Islet of Langerhans (tissue), 1 donor: ENCODE measurements at regions not wholly inside any gene's neighbourhood (a gene's known extent, or its start where the extent isn't known, plus 50 kb on each side); places are given as distances from the start of the nearest gene placed in this dataset.
"Not testable (repeated sequence)": the region's sequence is repeated elsewhere in the genome, so short reads cannot be mapped to it uniquely, and the experiment has no call there.

Source experiments
- FAIRE-seq: peaks from one replicate; lab custom pipeline; 2011; peaks lifted over from hg19 to GRCh38; lab: Jason Lieb, UNC

DNA sequence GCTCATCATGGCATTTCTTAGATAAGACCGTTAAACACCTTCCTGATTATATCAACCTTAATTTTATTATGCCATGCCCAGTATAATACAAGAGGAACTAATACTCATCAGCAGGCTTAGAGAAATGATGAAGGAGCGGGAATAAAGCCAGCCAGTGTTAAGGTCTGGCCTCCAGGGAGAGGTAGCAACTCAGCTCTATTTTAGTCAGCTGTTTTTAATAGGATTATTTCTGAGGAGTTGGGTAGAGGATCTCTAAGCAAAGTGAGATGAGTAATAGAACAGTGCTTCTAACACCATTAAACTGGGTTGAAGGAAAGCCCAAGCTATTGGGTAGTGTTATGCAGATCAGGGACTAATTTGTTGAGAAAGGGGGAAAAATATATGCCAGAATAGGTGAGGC lies 921.5 kb downstream of the TTLL7 start:
- FAIRE-seq: no peak

DNA sequence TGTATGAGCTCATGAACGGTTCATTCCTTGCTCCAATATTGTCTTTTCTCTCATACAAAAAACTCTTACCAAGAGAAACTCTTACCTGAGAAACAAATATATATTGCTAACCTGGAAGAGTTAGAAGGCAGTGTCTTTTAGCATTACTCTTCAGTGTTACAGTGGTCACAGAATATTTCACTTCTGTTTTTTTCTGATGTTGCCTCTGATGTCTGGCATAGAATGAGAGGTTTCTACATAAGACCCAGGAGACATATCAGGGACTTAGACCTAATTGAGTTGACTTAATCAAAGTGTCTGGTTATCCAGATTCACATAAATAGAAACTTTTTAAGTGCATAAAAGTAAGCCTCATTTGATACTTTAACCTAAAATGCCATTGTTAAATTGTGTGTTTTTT lies 923.8 kb downstream of the TTLL7 start:
- FAIRE-seq: no peak

DNA sequence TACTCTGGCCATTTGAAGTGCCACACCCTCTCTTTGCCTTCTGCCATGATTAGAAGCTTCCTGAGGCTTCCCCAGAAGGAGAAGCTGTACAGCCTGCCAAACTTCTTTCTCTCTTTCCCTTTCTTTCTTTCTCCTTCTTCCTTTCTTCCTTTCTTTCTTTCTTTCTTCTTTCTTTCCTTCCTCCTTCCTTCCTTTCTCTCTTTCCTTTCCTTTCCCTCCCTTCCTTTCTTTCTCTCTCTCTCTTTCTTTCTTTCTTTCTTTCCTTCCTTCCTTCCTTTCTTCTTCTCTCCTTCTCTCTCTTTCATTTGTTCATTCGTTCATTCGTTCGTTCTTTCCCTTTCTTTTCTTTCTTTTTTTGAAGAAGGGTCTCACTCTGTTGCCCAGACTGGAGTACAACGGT lies 931.0 kb downstream of the TTLL7 start:
- no peak for FAIRE-seq

DNA sequence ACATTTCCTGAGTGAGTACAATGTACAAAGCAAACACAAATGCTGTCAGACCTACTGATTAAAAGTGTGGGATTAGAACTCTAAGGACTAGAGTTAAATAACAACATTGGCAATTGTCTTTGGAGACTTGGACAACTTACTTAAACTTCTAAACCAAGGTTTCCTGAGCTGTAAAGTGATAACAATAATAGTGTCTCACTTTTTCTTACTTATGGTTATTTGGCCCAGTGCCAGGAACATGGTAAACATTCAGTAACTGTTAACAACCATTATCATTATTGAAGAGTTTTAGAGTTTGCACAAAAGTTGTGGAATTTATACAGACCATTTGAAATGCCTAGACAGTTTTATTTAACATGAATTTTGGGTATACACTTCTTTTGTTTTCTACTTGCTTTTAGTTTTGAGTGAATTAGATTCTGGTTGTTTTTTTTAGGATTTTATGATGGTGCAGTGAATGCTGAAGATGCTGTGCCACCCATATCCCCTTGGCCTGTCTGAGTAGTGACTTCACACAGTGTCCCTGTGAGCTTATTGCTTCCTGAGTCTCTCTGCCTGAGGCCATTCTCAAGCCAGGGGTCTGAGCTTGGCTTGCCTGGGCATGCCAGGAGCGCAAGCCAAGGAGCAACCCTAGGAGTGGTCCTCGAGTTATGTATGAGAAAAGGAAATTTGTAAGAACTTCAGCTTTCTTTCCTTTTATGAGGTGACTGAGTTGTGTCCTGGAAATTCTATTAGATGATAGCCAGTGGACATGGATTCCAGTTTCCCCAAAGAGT lies 932.8 kb downstream of the TTLL7 start:
- FAIRE-seq: no peak

DNA sequence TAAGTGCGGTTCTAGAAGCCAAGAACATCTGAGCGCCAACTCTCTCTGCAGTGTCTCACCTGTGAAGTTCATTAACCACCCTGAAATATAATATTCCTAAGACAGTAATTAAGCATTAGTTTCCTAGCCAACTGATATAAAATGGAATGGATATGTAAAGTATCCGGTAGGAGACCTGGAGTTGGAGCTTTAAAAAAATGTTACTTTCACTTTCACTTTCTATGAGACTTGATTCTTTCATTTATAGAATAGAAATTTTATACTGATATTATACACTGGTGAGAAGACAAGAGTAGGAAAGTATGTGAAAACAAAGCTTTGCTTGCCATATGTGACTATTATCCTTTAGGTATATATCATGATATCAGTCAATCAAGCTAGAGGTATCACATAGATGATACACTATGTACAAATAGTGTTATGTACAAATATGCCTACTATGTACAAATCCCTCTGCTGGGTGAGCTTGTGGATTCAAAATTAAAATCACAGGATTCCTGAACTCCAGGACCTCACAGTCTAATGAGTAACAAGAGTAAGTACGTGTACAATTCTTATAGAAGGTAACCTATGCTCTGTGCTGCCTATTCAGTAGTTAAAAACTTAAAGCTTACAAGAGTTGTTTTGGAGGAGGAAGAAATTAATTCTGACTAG lies 934.2 kb downstream of the TTLL7 start:
- peak; percentile 43 for FAIRE-seq

DNA sequence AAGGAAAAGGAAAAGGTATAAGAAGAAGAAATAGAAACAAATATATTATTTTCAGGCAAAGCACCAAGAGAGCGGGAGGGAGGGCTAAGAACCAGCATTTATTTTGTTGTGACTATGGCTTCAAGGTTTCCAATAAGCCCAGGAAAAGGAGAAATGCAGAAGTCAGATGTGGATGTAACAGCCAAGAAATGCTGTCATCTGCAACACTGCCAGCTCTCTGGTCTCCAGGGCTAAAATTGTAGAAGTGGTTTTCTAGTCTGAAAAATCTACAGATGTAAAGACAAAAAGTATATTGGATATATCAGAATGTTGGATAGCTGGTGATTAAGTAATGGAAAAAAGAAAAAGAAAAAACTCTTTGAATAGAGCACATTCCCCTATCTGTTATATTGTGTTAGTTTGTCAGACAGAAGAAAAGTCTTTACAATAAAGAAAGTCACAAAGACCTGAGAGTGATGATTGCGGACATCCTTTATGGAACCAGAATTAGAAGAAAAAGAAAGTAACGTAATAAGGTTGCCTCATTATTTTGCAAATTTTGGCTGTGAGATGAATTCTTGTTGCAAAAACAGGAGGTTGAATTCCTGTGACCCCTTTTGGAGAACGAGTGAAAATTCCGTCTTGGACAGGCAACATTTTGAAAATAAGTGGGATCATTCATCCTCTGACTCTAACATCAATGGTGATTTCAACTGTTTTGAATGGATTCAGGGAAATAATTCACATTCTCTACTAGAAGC lies 938.1 kb downstream of the TTLL7 start:
- FAIRE-seq: no peak

DNA sequence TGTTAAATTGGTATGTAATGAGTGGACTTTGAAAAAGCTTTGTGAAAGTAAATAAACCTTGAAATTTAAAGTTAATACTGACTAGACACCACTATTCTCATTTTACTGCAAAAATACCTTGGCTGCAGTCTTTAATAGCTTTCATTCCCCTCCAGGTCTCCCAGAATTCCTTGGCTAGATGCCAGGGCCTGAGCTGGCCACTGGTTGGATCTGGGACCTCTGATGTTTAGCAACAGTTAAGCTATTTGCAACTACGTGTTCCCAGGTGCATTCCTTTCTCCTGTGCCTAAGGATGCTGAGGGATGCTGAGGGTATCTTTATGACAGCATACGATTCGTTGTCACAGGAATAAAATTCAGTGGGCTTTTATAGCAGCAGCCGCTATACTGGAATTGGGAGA lies 938.7 kb downstream of the TTLL7 start:
- FAIRE-seq: no peak

DNA sequence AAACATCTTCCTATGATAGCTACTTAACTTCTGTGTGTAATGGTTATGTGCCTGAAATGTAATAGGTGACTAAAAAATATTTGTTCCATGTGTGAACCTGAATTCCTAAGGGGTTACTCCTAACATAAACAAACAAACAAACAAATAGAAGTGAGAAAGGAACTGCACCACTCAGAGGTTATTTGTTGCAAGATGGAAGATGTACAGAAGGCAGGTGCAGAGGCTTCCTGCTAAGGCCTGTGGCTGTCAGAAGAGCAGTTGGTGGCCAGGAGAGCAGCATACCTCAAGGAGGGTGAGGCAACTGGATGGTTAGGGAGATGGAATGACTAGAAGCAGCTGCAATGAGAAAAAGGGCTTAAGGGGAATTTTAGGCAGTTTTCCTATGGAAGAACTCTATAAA lies 940.6 kb downstream of the TTLL7 start:
- FAIRE-seq: no peak

DNA sequence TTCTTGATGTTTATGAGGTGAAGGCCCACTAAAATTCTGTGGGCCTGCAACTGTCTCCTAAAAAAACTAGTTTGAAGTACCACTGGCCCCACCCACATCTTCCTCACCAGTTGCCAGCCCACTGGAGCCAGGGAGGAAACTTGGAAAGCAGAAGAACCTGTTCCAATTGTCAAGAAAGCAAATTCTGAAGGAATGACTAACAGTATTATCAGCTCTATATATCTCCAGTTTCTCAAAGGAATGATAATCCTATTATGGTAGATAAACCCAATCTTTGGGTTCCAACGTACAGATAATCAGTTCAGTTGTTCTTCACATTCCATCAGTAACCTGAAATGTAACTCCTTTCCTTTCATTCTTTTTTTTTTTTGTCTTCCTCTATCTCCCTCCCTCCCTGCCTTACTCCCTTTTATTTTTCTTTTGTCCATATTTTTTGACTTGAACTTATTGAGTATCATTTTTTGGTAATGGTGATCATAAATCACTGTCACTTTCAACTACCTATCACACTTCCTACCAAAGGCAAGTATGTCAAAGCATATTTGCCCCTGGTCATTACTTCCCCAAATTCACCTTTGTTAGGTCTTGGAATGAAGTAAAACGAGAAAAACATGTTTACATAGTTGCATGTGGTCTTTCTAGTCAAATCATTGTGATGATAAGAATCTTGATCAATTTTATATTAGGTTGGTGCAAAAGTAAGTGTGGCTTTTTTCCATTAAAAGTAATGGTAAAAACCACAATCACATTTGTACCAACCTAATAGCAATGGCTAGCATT lies 943.4 kb downstream of the TTLL7 start:
- no peak for FAIRE-seq

DNA sequence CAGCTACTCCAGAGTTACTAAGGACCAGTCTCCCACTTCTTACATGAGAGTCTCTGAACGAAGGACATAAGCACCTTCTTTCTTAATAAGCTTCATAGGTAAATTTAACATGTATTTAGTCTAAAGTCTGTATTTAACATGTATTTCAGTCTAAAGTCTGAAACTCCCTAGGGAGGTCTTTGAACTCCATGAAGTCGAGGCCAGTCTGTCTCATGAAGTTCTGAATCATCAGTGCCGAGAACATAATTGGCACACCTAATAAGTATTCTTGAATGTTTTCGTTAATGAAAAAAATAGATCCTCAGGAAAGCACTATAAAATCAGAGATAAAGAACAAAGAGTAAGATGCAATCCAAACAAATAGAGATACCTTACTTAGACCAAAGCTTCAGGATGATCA lies 945.5 kb downstream of the TTLL7 start:
- no peak for FAIRE-seq

DNA sequence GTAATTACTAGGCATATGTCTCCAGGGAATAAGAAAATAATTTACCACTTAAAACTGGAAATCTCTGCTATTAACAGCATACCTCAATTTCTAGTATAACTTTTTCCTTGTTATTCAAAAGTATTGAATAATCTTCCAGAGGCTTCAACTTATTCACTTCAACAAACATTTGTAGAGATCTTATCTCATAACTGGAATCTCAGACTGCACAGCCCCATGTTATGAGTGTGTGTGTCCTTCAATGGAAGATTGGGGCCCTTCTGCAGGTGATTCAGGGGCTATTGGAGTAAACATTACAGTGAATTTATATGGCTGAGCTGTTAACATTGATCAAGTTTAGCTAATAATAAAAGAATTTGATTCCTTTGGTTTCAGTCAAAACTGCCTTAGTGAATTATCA lies 946.1 kb downstream of the TTLL7 start:
- no peak for FAIRE-seq

DNA sequence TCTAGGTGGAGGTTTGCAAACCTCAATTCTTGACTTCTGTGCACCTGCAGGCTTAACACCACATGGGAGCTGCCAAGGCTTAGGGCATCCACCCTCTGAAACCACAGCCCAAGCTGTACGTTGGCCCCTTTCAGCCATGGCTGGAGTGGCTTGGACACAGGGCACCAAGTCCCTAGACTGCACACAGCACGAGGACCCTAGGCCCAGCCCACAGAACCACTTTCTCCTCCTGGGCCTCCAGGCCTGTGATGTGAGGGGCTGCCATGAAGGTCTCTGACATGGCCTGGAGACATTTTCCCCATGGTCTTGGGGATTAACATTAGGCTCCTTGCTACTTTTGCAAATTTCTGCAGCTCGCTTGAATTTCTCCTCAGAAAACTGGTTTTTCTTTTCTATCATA lies 947.9 kb downstream of the TTLL7 start:
- not testable (repeated sequence) for FAIRE-seq

DNA sequence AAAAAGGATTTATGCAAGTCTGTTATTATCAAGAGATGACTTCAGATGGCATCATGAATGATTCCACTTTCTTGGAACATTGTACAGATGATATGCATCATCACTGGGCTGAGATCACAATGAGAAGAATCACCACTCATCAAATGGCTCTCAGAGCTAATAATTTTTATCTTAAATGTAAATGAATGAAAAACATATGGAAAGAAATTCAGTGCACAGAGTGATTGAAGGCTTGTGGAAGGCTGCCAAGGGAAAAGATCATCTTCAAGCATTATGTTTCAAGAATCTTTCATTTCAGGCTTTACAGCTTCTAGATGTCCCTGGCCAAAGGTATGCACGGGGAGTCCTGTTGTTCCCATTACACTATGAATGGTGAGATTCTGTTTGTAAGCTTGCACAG lies 955.7 kb downstream of the TTLL7 start:
- no peak for FAIRE-seq

DNA sequence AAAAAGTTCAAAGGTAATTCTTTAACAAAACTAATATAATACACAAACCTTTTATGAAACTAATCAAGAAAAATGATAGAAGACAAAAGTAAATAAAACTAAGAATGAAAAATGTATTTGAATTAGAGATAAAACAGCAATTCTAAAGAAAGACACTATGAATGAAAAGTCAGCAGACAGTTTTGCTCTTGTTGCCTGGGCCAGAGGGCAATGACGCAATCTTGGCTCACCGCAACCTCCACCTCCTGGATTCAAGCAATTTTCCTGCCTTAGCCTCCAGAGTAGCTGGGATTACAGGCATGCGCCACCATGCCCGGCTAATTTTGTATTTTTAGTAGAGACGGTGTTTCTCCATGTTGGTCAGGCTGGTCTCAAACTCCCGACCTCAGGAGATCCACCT lies 959.8 kb downstream of the TTLL7 start:
- FAIRE-seq: not testable (repeated sequence)

DNA sequence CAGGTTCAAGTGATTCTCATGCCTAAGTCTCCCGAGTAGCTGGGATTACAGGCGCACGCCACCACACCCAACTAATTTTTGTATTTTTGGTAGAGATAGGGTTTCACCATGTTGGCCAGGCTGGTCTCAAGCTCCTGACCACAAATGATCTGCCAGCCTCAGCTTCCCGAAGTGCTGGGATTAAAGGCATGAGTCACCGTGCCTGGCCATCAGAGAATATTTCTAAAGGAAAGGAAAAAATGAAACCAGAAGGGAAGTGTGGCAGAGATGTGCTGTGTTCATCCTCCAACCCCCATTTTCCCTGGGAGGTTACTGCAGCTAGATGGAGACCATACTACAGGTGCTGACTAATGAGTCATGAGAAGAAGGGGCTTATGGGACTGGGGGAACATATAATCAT lies 964.1 kb downstream of the TTLL7 start:
- FAIRE-seq: no peak

DNA sequence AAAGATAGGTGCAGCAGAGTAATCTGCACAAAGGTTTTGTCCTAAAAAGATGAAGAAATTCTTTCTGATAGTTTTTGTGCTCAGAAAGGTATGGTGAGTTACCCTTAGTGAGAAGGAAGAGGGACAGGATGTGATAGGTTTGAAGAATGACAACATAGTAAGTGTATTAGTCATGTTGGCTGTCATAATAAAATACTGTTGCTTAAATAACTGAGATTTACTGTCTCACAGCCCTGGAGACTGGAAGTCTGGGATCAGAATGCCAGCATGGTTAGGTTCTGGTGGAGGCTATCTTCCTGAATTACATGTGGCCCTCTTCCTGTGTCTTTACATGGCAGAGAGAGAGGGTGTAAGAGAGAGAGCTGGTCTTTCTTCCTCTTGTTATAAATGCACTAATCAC lies 965.2 kb downstream of the TTLL7 start:
- no peak for FAIRE-seq

DNA sequence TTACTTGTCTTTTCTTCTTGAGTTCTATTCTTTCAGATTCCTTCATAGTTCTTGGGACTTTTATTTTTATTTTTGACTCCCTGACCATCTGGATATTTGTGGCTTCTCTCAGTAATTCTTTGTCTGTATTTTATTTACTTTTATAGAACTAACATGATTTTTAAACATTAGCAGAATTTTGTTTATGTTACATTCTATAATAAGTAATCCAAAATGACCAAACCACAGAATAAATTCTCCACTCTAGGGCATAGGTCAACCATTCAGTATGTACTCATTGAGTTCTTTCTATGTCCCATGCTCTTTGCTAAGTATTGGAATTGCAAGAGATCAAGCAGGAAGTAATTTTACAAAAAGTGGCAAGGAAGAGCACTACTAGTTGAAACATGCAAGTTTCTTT lies 969.0 kb downstream of the TTLL7 start:
- FAIRE-seq: no peak

DNA sequence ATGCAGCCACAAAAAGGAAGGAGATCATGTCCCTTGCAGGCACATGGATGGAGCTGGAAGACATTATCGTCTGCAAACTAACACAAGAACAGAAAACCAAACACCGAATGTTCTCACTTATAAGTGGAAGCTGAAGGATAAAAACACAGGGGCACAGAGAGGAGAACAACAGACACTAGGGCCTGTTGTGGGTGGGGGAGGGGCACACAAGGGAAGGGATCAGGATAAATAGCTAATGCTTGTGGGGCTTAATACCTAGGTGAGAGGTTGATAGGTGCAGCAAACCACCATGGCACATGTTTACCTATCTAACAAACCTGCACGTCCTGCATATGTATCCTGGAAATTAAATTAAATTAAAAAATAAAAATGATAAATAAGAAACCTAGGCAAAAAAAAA lies 969.9 kb downstream of the TTLL7 start:
- FAIRE-seq: no peak

DNA sequence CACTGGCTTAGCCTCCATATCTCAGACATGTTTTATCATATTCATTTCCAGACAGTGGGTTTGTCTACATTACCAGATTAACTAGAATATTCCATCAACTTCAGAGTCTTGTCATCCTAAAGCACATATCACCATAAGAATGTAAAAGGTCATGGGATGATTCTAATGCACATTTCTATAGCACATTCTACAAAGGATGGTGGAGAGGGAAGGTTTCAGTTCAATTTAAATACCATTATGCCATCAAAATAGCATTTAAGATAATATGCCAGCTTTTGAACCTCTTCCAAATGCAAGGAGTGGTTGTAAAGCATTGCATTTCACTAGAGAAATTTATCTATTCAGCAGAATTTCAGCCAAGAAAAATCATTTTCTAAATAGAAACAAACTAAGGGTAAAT lies 970.5 kb downstream of the TTLL7 start:
- FAIRE-seq: no peak

DNA sequence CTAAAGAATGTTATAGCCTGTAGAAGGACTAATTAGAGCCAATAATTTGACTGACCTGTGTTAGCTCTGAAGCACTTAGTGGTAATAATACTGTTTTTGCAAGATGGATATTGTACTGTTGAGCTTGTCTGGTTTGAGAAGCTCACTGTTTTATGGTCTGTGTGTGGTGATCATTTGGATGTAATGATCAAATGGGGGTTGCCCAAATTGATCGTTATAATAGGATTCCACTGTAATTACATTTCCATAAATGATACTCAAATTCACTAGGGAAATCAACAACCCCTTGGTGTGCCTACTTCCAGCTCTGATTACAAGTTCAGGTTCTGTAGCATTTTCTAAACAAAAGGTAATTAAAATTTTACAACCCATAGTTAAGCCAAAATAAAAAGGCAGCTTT lies 971.4 kb downstream of the TTLL7 start:
- FAIRE-seq: no peak

DNA sequence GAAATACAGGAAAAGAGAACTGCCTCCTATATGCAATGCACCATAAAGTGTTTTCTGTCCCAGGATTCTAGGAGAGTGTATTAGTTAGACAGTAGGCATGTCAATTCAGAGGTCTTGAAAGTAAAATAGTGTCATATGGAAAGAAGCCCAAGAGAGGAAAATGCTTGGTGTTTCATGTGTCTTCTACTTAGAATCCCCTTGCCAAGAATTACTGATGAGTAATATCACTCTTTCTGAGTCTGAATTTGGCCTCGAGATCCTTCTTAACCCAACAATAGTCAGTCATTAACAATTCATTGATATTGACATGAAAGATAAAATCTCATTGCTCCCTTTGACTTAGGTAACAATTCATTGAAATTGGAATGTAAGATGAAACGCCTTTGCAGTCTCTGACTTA lies 972.2 kb downstream of the TTLL7 start:
- FAIRE-seq: no peak

DNA sequence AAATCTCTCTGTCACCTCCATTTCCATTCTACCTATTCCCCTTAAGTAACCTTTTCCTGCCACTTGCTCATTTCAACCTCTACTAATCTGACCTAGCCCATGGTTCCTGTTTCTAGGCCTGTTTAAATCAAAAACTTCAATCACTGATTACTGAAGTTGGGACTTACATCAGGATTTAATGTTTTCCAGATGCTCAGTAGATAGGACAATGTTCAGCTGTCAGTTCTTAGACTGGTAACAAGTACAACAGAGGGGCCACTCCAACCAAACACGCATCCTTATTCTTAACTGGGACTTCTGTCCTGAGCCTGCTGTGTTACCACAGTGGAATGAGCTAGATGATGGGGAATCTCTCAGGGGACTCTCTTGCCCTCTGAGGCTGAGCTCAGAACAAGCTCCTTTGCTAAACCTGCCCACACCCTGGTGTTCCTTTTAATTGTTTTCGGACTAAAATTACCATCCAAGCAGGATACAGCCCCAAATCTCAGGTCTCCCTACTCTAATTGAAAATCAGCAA lies 974.6 kb downstream of the TTLL7 start:
- FAIRE-seq: no peak

DNA sequence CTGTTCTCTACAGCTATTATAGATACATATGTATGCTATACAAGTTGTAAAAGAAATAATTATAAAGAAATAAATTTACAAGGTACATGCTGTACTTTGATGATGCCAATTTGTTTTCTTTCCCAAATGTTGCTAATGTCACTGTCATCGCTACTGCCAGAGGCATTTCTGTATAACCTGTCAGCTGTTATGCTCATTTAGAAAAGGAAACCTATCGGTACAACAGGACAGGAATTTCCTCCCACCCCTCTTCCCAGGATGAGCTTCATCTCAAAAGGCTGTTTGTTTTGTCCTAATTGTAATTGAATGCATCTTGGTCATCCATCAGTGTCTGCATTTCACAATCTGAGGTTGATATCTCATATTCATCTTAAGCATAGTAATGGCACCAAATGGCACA lies 975.7 kb downstream of the TTLL7 start:
- FAIRE-seq: no peak
